HEK293 (cell line): ENCODE measurements at regions not wholly inside any gene's neighbourhood (a gene's known extent, or its start where the extent isn't known, plus 50 kb on each side); places are given as distances from the start of the nearest gene placed in this dataset.

Source experiments
- CTCF ChIA-PET: fragments of 350-600 bp; formaldehyde crosslinking; extraction: SDS; loops from one replicate; lab custom pipeline; 2021; ENCODE audit warnings: antibody characterized with exemption; lab: Yijun Ruan, JAX
- POLR2A ChIA-PET: fragments of 300-600 bp; formaldehyde crosslinking; extraction: SDS; loops from one replicate; lab custom pipeline; 2020; ENCODE audit warnings: antibody characterized with exemption, inconsistent platforms; lab: Yijun Ruan, JAX
- H3K27ac ChIP-seq: fragments of 200-500 bp; sonication (Bioruptor generic); 2 replicates; pipeline ENCODE4 v1.5.1; 2014; ENCODE audit warnings: low read depth, low read length, control low read depth, inconsistent platforms; ENCODE audit errors: extremely low read depth
- H3K36me3 ChIP-seq, 2 experiments: fragments of 200-500 bp in 1 of 2; sonication (Bioruptor generic) in 1 of 2; 1 replicate in 1 of 2; 2 replicates in 1 of 2; pipeline ENCODE4 v1.5.1; 2014 to 2017; ENCODE audit warnings: inconsistent platforms in 2 of 2, low read length in 2 of 2; ENCODE audit not compliant: control insufficient read depth in 2 of 2, insufficient read depth in 1 of 2
- H3K4me1 ChIP-seq: fragments of 200-500 bp; sonication (Bioruptor generic); 2 replicates; pipeline ENCODE4 v1.5.1; 2014; ENCODE audit warnings: mild to moderate bottlenecking, low read length, inconsistent platforms; ENCODE audit not compliant: control insufficient read depth, insufficient read depth
- H3K4me3 ChIP-seq: 2 replicates; pipeline ENCODE4 v1.5.1; 2011; ENCODE audit warnings: low read depth, mild to moderate bottlenecking, control low read depth, low read length, moderate library complexity
- H3K9me3 ChIP-seq: fragments of 200-500 bp; sonication (Bioruptor generic); 2 replicates; pipeline ENCODE4 v1.5.1; 2014; ENCODE audit warnings: low read depth, low read length, inconsistent platforms; ENCODE audit not compliant: control insufficient read depth, insufficient read depth
- GLIS2 ChIP-seq: fragments of 450-650 bp; formaldehyde crosslinking; IDR thresholded peaks from 2 replicates; pipeline ENCODE4 v1.5.1; 2016; ENCODE audit warnings: missing biosample characterization, missing genetic modification characterization
- MEIS1 ChIP-seq: sonication (generic); formaldehyde crosslinking; IDR thresholded peaks from 2 replicates; pipeline ENCODE4 v1.8.1; 2022; ENCODE audit warnings: missing genetic modification reagents, mild to moderate bottlenecking, borderline replicate concordance
- MZF1 ChIP-seq: fragments of 450-650 bp; formaldehyde crosslinking; IDR thresholded peaks from 2 replicates; pipeline ENCODE4 v1.5.1; 2017; ENCODE audit warnings: missing biosample characterization, missing genetic modification characterization, borderline replicate concordance
- ZFHX2 ChIP-seq: fragments of 450-650 bp; formaldehyde crosslinking; conservative IDR thresholded peaks from 2 replicates; pipeline ENCODE4 v1.5.1; 2016; ENCODE audit warnings: missing biosample characterization, missing genetic modification characterization
- ZNF112 ChIP-seq: fragments of 450-650 bp; formaldehyde crosslinking; IDR thresholded peaks from 2 replicates; pipeline ENCODE4 v1.5.0; 2017; ENCODE audit warnings: missing biosample characterization, missing genetic modification characterization
- ZNF473 ChIP-seq: fragments of 450-650 bp; formaldehyde crosslinking; IDR thresholded peaks from 2 replicates; pipeline ENCODE4 v1.5.1; 2017; ENCODE audit warnings: missing biosample characterization, missing genetic modification characterization
- ZNF843 ChIP-seq: fragments of 450-650 bp; formaldehyde crosslinking; IDR thresholded peaks from 2 replicates; pipeline ENCODE4 v1.5.1; 2016; ENCODE audit warnings: missing biosample characterization, missing genetic modification characterization
- TF ChIP-seq, protein P1 (sequence below): fragments of 450-650 bp; formaldehyde crosslinking; IDR thresholded peaks from 2 replicates; pipeline ENCODE4 v1.5.1; 2016; ENCODE audit warnings: missing biosample characterization, missing genetic modification characterization
- TF ChIP-seq, protein P2 (sequence below): fragments of 450-650 bp; formaldehyde crosslinking; IDR thresholded peaks from 2 replicates; pipeline ENCODE4 v1.5.1; 2017; ENCODE audit warnings: missing biosample characterization, missing genetic modification characterization
- TF ChIP-seq, protein P3 (sequence below): fragments of 450-650 bp; formaldehyde crosslinking; conservative IDR thresholded peaks from 2 replicates; pipeline ENCODE4 v1.5.1; 2016; ENCODE audit warnings: low read depth, missing biosample characterization, missing genetic modification characterization
- TF ChIP-seq, protein P4 (sequence below): fragments of 450-650 bp; IDR thresholded peaks from 2 replicates; pipeline ENCODE4 v1.5.1; 2018; ENCODE audit warnings: missing biosample characterization, missing genetic modification characterization
- TF ChIP-seq, protein P5 (sequence below): fragments of 450-650 bp; formaldehyde crosslinking; IDR thresholded peaks from 2 replicates; pipeline ENCODE4 v1.5.1; 2017; ENCODE audit warnings: missing biosample characterization, missing genetic modification characterization
- TF ChIP-seq, protein P6 (sequence below): fragments of 450-650 bp; formaldehyde crosslinking; IDR thresholded peaks from 2 replicates; pipeline ENCODE4 v1.5.1; 2016; ENCODE audit warnings: missing biosample characterization, missing genetic modification characterization, borderline replicate concordance

DNA sequence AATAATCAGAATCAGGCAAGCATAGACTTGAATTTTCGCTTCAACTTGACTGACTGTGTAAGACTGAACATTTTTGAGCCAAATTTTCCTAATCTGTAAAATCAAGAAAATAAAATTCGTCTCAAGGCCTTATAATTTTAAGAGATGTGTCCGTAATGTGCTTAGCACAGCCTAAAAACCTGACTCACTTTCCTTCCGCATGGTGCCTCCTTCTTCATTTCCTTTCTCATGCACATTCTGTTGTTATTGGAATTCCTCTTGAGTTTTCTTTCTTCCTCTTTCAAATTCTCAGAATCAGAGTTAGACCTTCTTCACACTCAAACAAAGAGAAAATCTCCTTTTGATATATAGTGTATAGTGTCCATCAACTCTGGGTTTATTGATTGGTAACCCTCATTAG lies 208.9 kb upstream of the SLIT2 start (continued):
- TF ChIP-seq, protein P1, sequence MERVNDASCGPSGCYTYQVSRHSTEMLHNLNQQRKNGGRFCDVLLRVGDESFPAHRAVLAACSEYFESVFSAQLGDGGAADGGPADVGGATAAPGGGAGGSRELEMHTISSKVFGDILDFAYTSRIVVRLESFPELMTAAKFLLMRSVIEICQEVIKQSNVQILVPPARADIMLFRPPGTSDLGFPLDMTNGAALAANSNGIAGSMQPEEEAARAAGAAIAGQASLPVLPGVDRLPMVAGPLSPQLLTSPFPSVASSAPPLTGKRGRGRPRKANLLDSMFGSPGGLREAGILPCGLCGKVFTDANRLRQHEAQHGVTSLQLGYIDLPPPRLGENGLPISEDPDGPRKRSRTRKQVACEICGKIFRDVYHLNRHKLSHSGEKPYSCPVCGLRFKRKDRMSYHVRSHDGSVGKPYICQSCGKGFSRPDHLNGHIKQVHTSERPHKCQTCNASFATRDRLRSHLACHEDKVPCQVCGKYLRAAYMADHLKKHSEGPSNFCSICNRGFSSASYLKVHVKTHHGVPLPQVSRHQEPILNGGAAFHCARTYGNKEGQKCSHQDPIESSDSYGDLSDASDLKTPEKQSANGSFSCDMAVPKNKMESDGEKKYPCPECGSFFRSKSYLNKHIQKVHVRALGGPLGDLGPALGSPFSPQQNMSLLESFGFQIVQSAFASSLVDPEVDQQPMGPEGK = no peak
- TF ChIP-seq, protein P2, sequence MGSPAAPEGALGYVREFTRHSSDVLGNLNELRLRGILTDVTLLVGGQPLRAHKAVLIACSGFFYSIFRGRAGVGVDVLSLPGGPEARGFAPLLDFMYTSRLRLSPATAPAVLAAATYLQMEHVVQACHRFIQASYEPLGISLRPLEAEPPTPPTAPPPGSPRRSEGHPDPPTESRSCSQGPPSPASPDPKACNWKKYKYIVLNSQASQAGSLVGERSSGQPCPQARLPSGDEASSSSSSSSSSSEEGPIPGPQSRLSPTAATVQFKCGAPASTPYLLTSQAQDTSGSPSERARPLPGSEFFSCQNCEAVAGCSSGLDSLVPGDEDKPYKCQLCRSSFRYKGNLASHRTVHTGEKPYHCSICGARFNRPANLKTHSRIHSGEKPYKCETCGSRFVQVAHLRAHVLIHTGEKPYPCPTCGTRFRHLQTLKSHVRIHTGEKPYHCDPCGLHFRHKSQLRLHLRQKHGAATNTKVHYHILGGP (tag by site-specific recombination) = no peak
- TF ChIP-seq ZNF473 (tag by site-specific recombination) (no peak), ZNF112 (tag by site-specific recombination) (no peak), GLIS2 (tag by site-specific recombination) (no peak), MZF1 (tag by site-specific recombination) (no peak), ZFHX2 (tag by site-specific recombination) (no peak)
- TF ChIP-seq, protein P3, sequence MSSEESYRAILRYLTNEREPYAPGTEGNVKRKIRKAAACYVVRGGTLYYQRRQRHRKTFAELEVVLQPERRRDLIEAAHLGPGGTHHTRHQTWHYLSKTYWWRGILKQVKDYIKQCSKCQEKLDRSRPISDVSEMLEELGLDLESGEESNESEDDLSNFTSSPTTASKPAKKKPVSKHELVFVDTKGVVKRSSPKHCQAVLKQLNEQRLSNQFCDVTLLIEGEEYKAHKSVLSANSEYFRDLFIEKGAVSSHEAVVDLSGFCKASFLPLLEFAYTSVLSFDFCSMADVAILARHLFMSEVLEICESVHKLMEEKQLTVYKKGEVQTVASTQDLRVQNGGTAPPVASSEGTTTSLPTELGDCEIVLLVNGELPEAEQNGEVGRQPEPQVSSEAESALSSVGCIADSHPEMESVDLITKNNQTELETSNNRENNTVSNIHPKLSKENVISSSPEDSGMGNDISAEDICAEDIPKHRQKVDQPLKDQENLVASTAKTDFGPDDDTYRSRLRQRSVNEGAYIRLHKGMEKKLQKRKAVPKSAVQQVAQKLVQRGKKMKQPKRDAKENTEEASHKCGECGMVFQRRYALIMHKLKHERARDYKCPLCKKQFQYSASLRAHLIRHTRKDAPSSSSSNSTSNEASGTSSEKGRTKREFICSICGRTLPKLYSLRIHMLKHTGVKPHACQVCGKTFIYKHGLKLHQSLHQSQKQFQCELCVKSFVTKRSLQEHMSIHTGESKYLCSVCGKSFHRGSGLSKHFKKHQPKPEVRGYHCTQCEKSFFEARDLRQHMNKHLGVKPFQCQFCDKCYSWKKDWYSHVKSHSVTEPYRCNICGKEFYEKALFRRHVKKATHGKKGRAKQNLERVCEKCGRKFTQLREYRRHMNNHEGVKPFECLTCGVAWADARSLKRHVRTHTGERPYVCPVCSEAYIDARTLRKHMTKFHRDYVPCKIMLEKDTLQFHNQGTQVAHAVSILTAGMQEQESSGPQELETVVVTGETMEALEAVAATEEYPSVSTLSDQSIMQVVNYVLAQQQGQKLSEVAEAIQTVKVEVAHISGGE (tag by site-specific recombination) = no peak
- TF ChIP-seq, protein P4, sequence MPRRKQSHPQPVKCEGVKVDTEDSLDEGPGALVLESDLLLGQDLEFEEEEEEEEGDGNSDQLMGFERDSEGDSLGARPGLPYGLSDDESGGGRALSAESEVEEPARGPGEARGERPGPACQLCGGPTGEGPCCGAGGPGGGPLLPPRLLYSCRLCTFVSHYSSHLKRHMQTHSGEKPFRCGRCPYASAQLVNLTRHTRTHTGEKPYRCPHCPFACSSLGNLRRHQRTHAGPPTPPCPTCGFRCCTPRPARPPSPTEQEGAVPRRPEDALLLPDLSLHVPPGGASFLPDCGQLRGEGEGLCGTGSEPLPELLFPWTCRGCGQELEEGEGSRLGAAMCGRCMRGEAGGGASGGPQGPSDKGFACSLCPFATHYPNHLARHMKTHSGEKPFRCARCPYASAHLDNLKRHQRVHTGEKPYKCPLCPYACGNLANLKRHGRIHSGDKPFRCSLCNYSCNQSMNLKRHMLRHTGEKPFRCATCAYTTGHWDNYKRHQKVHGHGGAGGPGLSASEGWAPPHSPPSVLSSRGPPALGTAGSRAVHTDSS (tag by site-specific recombination) = no peak

DNA sequence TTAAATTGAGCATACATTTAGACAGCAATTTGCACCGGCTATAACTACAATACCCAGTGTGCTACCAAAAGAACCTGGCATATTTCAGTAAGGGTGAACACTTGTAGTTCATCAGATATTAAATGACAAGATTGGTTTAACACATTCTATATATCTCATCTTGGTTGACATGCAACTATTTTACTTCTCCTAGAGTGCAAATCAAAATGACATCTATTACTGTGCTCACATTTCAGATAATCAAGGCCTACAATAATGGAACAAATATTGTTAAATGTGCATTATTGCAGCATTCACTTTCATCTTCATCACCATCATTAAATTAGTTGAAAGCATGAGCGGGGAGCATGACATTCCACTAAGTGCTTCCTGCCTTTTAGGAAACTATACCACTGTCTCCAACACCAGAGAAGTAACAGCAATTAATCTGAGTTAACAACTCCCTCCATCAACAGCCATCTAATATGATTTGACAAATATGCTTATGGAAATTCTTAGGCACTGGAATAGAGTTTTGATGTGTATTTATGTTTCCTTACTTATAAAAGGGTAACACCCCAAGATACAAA lies 209.8 kb upstream of the SLIT2 start:
- POLR2A ChIA-PET = no interaction called here
- H3K27ac ChIP-seq = no peak overlapping the region
- TF ChIP-seq, protein P5, sequence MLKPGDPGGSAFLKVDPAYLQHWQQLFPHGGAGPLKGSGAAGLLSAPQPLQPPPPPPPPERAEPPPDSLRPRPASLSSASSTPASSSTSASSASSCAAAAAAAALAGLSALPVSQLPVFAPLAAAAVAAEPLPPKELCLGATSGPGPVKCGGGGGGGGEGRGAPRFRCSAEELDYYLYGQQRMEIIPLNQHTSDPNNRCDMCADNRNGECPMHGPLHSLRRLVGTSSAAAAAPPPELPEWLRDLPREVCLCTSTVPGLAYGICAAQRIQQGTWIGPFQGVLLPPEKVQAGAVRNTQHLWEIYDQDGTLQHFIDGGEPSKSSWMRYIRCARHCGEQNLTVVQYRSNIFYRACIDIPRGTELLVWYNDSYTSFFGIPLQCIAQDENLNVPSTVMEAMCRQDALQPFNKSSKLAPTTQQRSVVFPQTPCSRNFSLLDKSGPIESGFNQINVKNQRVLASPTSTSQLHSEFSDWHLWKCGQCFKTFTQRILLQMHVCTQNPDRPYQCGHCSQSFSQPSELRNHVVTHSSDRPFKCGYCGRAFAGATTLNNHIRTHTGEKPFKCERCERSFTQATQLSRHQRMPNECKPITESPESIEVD (tag by site-specific recombination) = no peak
- TF ChIP-seq MEIS1 (no peak), ZNF843 (tag by site-specific recombination) (no peak)
- TF ChIP-seq, all 188 proteins: peak for 0
- CTCF ChIA-PET = no interaction called here
- H3K4me3 ChIP-seq = no peak overlapping the region
- H3K4me1 ChIP-seq = peaks cover 5% of the 10 kb centered on the region; the same call in 1 of the 2 replicates
- H3K36me3 ChIP-seq = no peaks in the 10 kb centered on the region
- H3K9me3 ChIP-seq = no peaks in the 10 kb centered on the region

DNA sequence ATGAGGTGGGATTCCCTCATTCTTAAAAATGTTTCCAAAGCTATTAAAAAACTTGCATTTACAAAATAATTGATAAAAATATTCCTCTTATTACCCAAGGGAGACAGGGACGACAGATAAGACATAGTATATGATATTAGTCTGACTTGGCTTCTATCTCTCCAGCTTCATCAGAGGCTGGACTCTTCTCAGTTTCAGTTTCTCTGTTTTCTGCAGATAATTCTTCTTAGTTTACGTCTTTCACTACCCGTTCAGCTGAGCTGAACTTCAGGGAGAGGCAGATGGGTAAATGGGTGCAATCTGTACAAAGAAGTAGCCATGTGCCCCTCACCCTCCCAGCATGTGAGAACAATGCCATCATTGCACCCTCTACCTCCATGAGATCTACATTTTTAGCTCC lies 214.0 kb upstream of the SLIT2 start:
- Histone ChIP-seq H3K36me3 (no peaks in the 10 kb centered on the region), H3K9me3 (no peaks in the 10 kb centered on the region), H3K27ac (no peak overlapping the region), H3K4me3 (no peak overlapping the region), H3K4me1 (no peaks in the 10 kb centered on the region)
- POLR2A ChIA-PET = no interaction called here
- CTCF ChIA-PET = interaction anchor here (0.5 to 0.7 kb wide), 3 partner anchors 90 to 802 kb away, joined by 3 to 4 read pairs (median 4); no protein-coding TSS in a partner anchor
- TF ChIP-seq, protein P6, sequence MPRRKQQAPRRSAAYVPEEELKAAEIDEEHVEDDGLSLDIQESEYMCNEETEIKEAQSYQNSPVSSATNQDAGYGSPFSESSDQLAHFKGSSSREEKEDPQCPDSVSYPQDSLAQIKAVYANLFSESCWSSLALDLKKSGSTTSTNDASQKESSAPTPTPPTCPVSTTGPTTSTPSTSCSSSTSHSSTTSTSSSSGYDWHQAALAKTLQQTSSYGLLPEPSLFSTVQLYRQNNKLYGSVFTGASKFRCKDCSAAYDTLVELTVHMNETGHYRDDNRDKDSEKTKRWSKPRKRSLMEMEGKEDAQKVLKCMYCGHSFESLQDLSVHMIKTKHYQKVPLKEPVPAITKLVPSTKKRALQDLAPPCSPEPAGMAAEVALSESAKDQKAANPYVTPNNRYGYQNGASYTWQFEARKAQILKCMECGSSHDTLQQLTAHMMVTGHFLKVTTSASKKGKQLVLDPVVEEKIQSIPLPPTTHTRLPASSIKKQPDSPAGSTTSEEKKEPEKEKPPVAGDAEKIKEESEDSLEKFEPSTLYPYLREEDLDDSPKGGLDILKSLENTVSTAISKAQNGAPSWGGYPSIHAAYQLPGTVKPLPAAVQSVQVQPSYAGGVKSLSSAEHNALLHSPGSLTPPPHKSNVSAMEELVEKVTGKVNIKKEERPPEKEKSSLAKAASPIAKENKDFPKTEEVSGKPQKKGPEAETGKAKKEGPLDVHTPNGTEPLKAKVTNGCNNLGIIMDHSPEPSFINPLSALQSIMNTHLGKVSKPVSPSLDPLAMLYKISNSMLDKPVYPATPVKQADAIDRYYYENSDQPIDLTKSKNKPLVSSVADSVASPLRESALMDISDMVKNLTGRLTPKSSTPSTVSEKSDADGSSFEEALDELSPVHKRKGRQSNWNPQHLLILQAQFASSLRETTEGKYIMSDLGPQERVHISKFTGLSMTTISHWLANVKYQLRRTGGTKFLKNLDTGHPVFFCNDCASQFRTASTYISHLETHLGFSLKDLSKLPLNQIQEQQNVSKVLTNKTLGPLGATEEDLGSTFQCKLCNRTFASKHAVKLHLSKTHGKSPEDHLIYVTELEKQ = no peak
